NCI-H146 treated with DMSO at 0.1 percent for 48 hours (cell line): ENCODE measurements at regions not wholly inside any gene's neighbourhood (a gene's known extent, or its start where the extent isn't known, plus 50 kb on each side); places are given as distances from the start of the nearest gene placed in this dataset.
"Not testable (repeated sequence)": the region's sequence is repeated elsewhere in the genome, so short reads cannot be mapped to it uniquely, and the experiment has no call there.

Experiments used
- DNase-seq: peaks from one replicate; lab custom pipeline; 2025; ENCODE audit not compliant: unreplicated experiment; lab: John Stamatoyannopoulos, UW

- DNase-seq: not testable (repeated sequence)
Measured at GRCh38 chr4:30124621-30125020, 595.5 kb upstream of the PCDH7 start.

GRCh38 chr4:30125868-30126267, 594.3 kb upstream of the PCDH7 start:
- no peak for DNase-seq

GRCh38 chr4:30126351-30126750, 593.8 kb upstream of the PCDH7 start:
- DNase-seq: no peak

GRCh38 chr4:30148828-30149227, 571.3 kb upstream of the PCDH7 start:
- DNase-seq: not testable (repeated sequence)

- DNase-seq: not testable (repeated sequence)
Measured at GRCh38 chr4:30149539-30149938, 570.6 kb upstream of the PCDH7 start.

GRCh38 chr4:30153427-30153826, 566.7 kb upstream of the PCDH7 start:
- no peak for DNase-seq

- DNase-seq: no peak
Measured at GRCh38 chr4:30160140-30160539, 560.0 kb upstream of the PCDH7 start.

- no peak for DNase-seq
Measured at GRCh38 chr4:30172416-30172815, 547.8 kb upstream of the PCDH7 start.

- DNase-seq: no peak
Measured at GRCh38 chr4:30181512-30181911, 538.7 kb upstream of the PCDH7 start.

GRCh38 chr4:30181918-30182317, 538.3 kb upstream of the PCDH7 start:
- no peak for DNase-seq

- DNase-seq: no peak
Measured at GRCh38 chr4:30182786-30183185, 537.4 kb upstream of the PCDH7 start.

- DNase-seq: no peak
Measured at GRCh38 chr4:30191902-30192301, 528.3 kb upstream of the PCDH7 start.

- DNase-seq: no peak
Measured at GRCh38 chr4:30207389-30207788, 512.8 kb upstream of the PCDH7 start.

- DNase-seq: no peak
Measured at GRCh38 chr4:30208731-30209435, 511.3 kb upstream of the PCDH7 start.

- DNase-seq: not testable (repeated sequence)
Measured at GRCh38 chr4:30215973-30216372, 504.2 kb upstream of the PCDH7 start.

- no peak for DNase-seq
Measured at GRCh38 chr4:30245140-30245539, 475.0 kb upstream of the PCDH7 start.

GRCh38 chr4:30256116-30256832, 463.9 kb upstream of the PCDH7 start:
- DNase-seq: no peak

- DNase-seq: no peak
Measured at GRCh38 chr4:30258949-30259348, 461.2 kb upstream of the PCDH7 start.

- no peak for DNase-seq
Measured at GRCh38 chr4:30262379-30262778, 457.8 kb upstream of the PCDH7 start.

GRCh38 chr4:30264465-30264864, 455.7 kb upstream of the PCDH7 start:
- DNase-seq: no peak

GRCh38 chr4:30265716-30266115, 454.5 kb upstream of the PCDH7 start:
- DNase-seq: no peak

GRCh38 chr4:30268370-30268769, 451.8 kb upstream of the PCDH7 start:
- no peak for DNase-seq

- DNase-seq: no peak
Measured at GRCh38 chr4:30269850-30270249, 450.3 kb upstream of the PCDH7 start.
